SK-N-SH (cell line): ENCODE measurements at regions not wholly inside any gene's neighbourhood (a gene's known extent, or its start where the extent isn't known, plus 50 kb on each side); places are given as distances from the start of the nearest gene placed in this dataset.

Source experiments
- CHD2 ChIP-seq: fragments of 150-350 bp; IDR thresholded peaks from 2 replicates; pipeline ENCODE4 v1.6.1; 2018; ENCODE audit warnings: low read length; ENCODE audit not compliant: partially characterized antibody
- EP300 ChIP-seq, 2 experiments: IDR thresholded peaks; 2 replicates each; pipeline versions ENCODE4 v1.4.0 to v1.6.1; 2012; ENCODE audit warnings: borderline replicate concordance in 1 of 2, low read depth in 1 of 2, low read length in 1 of 2
- EZH2phosphoT487 ChIP-seq: fragments of 200-600 bp; sonication (generic); IDR thresholded peaks from 2 replicates; pipeline ENCODE4 v1.6.1; 2017; ENCODE audit warnings: low read depth, mixed run types, mild to moderate bottlenecking, antibody characterized with exemption, moderate library complexity, borderline replicate concordance
- FOSL2 ChIP-seq: IDR thresholded peaks from 2 replicates; pipeline ENCODE4 v1.4.0; 2012; ENCODE audit warnings: low read depth, mild to moderate bottlenecking, moderate library complexity, borderline replicate concordance
- FOXJ3 ChIP-seq: sonication (generic); formaldehyde crosslinking; IDR thresholded peaks from 2 replicates; pipeline ENCODE4 v1.5.1; 2020; ENCODE audit warnings: mild to moderate bottlenecking, missing genetic modification reagents
- FOXM1 ChIP-seq: IDR thresholded peaks from 2 replicates; pipeline ENCODE4 v1.4.0; 2012; ENCODE audit warnings: low read depth, mild to moderate bottlenecking
- GABPA ChIP-seq: IDR thresholded peaks from 2 replicates; pipeline ENCODE4 v1.4.0; 2012; ENCODE audit warnings: low read depth, mild to moderate bottlenecking
- GATA2 ChIP-seq: sonication (generic); formaldehyde crosslinking; IDR thresholded peaks from 2 replicates; pipeline ENCODE4 v1.5.0; 2020; ENCODE audit warnings: mild to moderate bottlenecking, missing genetic modification reagents
- IRF3 ChIP-seq: fragments of 150-350 bp; IDR thresholded peaks from 2 replicates; pipeline ENCODE4 v1.6.1; 2016; ENCODE audit warnings: mild to moderate bottlenecking, low read depth, low read length
- JUND ChIP-seq: IDR thresholded peaks from 2 replicates; pipeline ENCODE4 v1.4.0; 2012
- MAX ChIP-seq: IDR thresholded peaks from 2 replicates; pipeline ENCODE4 v1.4.0; 2012; ENCODE audit warnings: low read depth
- MEF2A ChIP-seq: IDR thresholded peaks from 2 replicates; pipeline ENCODE4 v1.4.0; 2012; ENCODE audit warnings: low read depth, borderline replicate concordance
- NFIC ChIP-seq: IDR thresholded peaks from 2 replicates; pipeline ENCODE4 v1.4.0; 2012; ENCODE audit warnings: borderline replicate concordance
- REST ChIP-seq: IDR thresholded peaks from 2 replicates; pipeline ENCODE4 v1.6.1; 2012; ENCODE audit warnings: mild to moderate bottlenecking, low read depth, low read length, moderate library complexity
- RXRA ChIP-seq: IDR thresholded peaks from 2 replicates; pipeline ENCODE4 v1.4.0; 2012; ENCODE audit warnings: low read depth, mild to moderate bottlenecking, borderline replicate concordance
- TCF12 ChIP-seq: IDR thresholded peaks from 2 replicates; pipeline ENCODE4 v1.4.0; 2012
- USF1 ChIP-seq: IDR thresholded peaks from 2 replicates; pipeline ENCODE4 v1.4.0; 2012; ENCODE audit warnings: low read depth, borderline replicate concordance

- TF ChIP-seq RXRA, result peak; percentile 91
- TF ChIP-seq CHD2, result peak; percentile 65
- TF ChIP-seq FOXM1, result peak; percentile 96
- TF ChIP-seq IRF3, result no peak
- TF ChIP-seq EZH2phosphoT487, result no peak; the same call in 1 of the 2 replicates
- peak; percentile 96 for TF ChIP-seq FOSL2
- no peak; the same call in none of the 2 replicates for TF ChIP-seq GABPA
- TF ChIP-seq TCF12, result peak; percentile 100
- peak; percentile 100 for TF ChIP-seq NFIC
- TF ChIP-seq JUND, result peak; percentile 97
- TF ChIP-seq MAX, result peak; percentile 20; the same call in 1 of the 2 replicates
- TF ChIP-seq USF1, result peak; percentile 19; the same call in 1 of the 2 replicates
- TF ChIP-seq REST, result peak; percentile 63; the same call in 1 of the 2 replicates
- TF ChIP-seq FOXJ3 (CRISPR knock-in tag), result peak; percentile 42; the same call in 1 of the 2 replicates
- TF ChIP-seq MEF2A, result peak; percentile 82
- peak; percentile 94 to 100 for TF ChIP-seq EP300 (IDR thresholded peaks at IDR 0.05; ENCODE audit: borderline replicate concordance in 1 of 2, low read depth in 1 of 2, low read length in 1 of 2)
- peak; percentile 68 for TF ChIP-seq GATA2
Observed at GRCh38 chr5:125484742-125485641, 738.6 kb upstream of the ZNF608 start (continued).
